OCI-LY7 (cell line): ENCODE measurements at regions not wholly inside any gene's neighbourhood (a gene's known extent, or its start where the extent isn't known, plus 50 kb on each side); places are given as distances from the start of the nearest gene placed in this dataset.

Experiments used
- BruUV-seq: library from RNA; stranded (reverse); fragments of 400-500 nt; replicated peaks from 2 replicates; lab custom pipeline; 2021; lab: Mats Ljungman, UMichigan
- CTCF ChIA-PET: fragments of 300-600 bp; sonication (Branson Sonifier 250); formaldehyde crosslinking; loops from one replicate; lab custom pipeline; 2022; ENCODE audit warnings: antibody characterized with exemption; ENCODE audit not compliant: unreplicated experiment; lab: Charles Lee
- POLR2A ChIA-PET: fragments of 300-600 bp; sonication (Branson Sonifier 250); formaldehyde crosslinking; loops from one replicate; lab custom pipeline; 2022; ENCODE audit warnings: antibody characterized with exemption; lab: Charles Lee
- DNase-seq: peaks from one replicate; pipeline ENCODE4 v3.0.0-alpha.2; 2015; ENCODE audit warnings: low spot score
- H2AFZ ChIP-seq: fragments of 200-600 bp; sonication (generic), shearing (Covaris generic); 2 replicates; pipeline ENCODE4 v1.6.1; 2014; ENCODE audit warnings: mild to moderate bottlenecking, antibody characterized with exemption, low read length, moderate library complexity
- H3K27ac ChIP-seq: fragments of 200-600 bp; sonication (generic); 2 replicates; pipeline ENCODE4 v1.5.1; 2014; ENCODE audit warnings: mixed run types, low read depth, mild to moderate bottlenecking, moderate library complexity, low read length, inconsistent platforms; ENCODE audit not compliant: poor library complexity, severe bottlenecking
- H3K36me3 ChIP-seq: fragments of 200-600 bp; sonication (generic); 2 replicates; pipeline ENCODE4 v1.6.1; 2014; ENCODE audit warnings: mild to moderate bottlenecking, antibody characterized with exemption, low read length, moderate library complexity, mixed read lengths; ENCODE audit not compliant: insufficient read depth
- H3K4me1 ChIP-seq: fragments of 200-600 bp; sonication (generic); 2 replicates; pipeline ENCODE4 v1.5.1; 2014; ENCODE audit warnings: mild to moderate bottlenecking, low read length; ENCODE audit not compliant: insufficient read depth, poor library complexity, severe bottlenecking
- H3K4me2 ChIP-seq: fragments of 200-600 bp; sonication (generic); 2 replicates; pipeline ENCODE4 v1.6.1; 2014; ENCODE audit warnings: mild to moderate bottlenecking, low read length
- H3K4me3 ChIP-seq: fragments of 200-600 bp; sonication (generic); 2 replicates; pipeline ENCODE4 v1.5.1; 2014; ENCODE audit warnings: mild to moderate bottlenecking, low read depth, low read length; ENCODE audit not compliant: poor library complexity, severe bottlenecking
- H3K79me2 ChIP-seq: fragments of 200-600 bp; sonication (generic); 2 replicates; pipeline ENCODE4 v1.6.1; 2016; ENCODE audit warnings: low read depth, mild to moderate bottlenecking, low read length, moderate library complexity, mixed read lengths; ENCODE audit not compliant: insufficient read depth
- H3K9me2 ChIP-seq: fragments of 200-600 bp; sonication (generic); 2 replicates; pipeline ENCODE4 v1.6.1; 2016; ENCODE audit warnings: mild to moderate bottlenecking, low read length, mixed read lengths; ENCODE audit not compliant: insufficient read depth
- H3K9me3 ChIP-seq: fragments of 200-600 bp; sonication (generic); 2 replicates; pipeline ENCODE4 v1.6.1; 2014; ENCODE audit warnings: mild to moderate bottlenecking, mixed run types, low read length, mixed read lengths
- H4K20me1 ChIP-seq: fragments of 200-600 bp; sonication (generic); 2 replicates; pipeline ENCODE4 v1.6.1; 2014; ENCODE audit warnings: mild to moderate bottlenecking, antibody characterized with exemption, low read length, moderate library complexity, mixed read lengths; ENCODE audit not compliant: insufficient read depth
- CTCF ChIP-seq: fragments of 200-600 bp; sonication (generic); conservative IDR thresholded peaks from 2 replicates; pipeline ENCODE4 v1.5.1; 2014; ENCODE audit warnings: mild to moderate bottlenecking, antibody characterized with exemption, low read length, moderate library complexity, mixed read lengths
- EZH2phosphoT487 ChIP-seq: fragments of 200-600 bp; sonication (generic); IDR thresholded peaks from 2 replicates; pipeline ENCODE4 v1.6.1; 2018; ENCODE audit warnings: low read depth, borderline replicate concordance, mild to moderate bottlenecking, mixed run types, antibody characterized with exemption, low read length, moderate library complexity, mixed read lengths
- intact Hi-C: fragments of 100-400 bp; cut with micrococcal nuclease; formaldehyde crosslinking; loops from one replicate; pipeline ENCODE4 v1.10.0; 2022; ENCODE audit not compliant: unreplicated experiment

GRCh38 chr10:53236941-53237340, 464.4 kb upstream of the MBL2 start:
- Histone ChIP-seq H3K79me2 (no peaks in the 10 kb centered on the region), H2AFZ (no peak overlapping the region), H3K9me3 (no peaks in the 10 kb centered on the region), H4K20me1 (no peaks in the 10 kb centered on the region), H3K9me2 (no peaks in the 10 kb centered on the region), H3K36me3 (no peaks in the 10 kb centered on the region), H3K4me1 (no peaks in the 10 kb centered on the region), H3K27ac (no peak overlapping the region), H3K4me2 (no peak overlapping the region), H3K4me3 (no peak overlapping the region)
- no peak for TF ChIP-seq EZH2phosphoT487
- no peak for TF ChIP-seq CTCF
- BruUV-seq, result no TSS peak
- intact Hi-C loops, result no loop called here
- CTCF ChIA-PET, result no interaction called here
- POLR2A ChIA-PET, result no interaction called here
- DNase-seq, result no peak

- Histone ChIP-seq H3K9me2 (no peaks in the 10 kb centered on the region), H3K4me3 (no peak overlapping the region), H3K36me3 (no peaks in the 10 kb centered on the region), H3K4me1 (no peaks in the 10 kb centered on the region), H3K9me3 (no peaks in the 10 kb centered on the region), H3K27ac (no peak overlapping the region), H3K4me2 (no peak overlapping the region), H3K79me2 (no peaks in the 10 kb centered on the region), H2AFZ (no peak overlapping the region), H4K20me1 (no peaks in the 10 kb centered on the region)
- intact Hi-C loops, result no loop called here
- no peak for DNase-seq
- ChIA-PET CTCF (no interaction called here), POLR2A (interaction anchor here (0.7 kb wide), 1 partner anchor 356 kb away, joined by 3 read pairs; no protein-coding TSS in a partner anchor)
- TF ChIP-seq CTCF, result no peak
- TF ChIP-seq EZH2phosphoT487, result no peak
- no TSS peak for BruUV-seq
Measured at GRCh38 chr10:53233749-53234148, 461.2 kb upstream of the MBL2 start.

GRCh38 chr10:53230651-53231050, 458.1 kb upstream of the MBL2 start:
- H4K20me1 ChIP-seq, result no peaks in the 10 kb centered on the region
- no peak overlapping the region for H3K4me2 ChIP-seq
- no peaks in the 10 kb centered on the region for H3K9me2 ChIP-seq
- no peak for TF ChIP-seq CTCF
- no peak for TF ChIP-seq EZH2phosphoT487
- ChIA-PET CTCF (no interaction called here), POLR2A (no interaction called here)
- H3K36me3 ChIP-seq, result no peaks in the 10 kb centered on the region
- no peak overlapping the region for H3K4me3 ChIP-seq
- no peaks in the 10 kb centered on the region for H3K9me3 ChIP-seq
- no peaks in the 10 kb centered on the region for H3K4me1 ChIP-seq
- H2AFZ ChIP-seq, result no peak overlapping the region
- intact Hi-C loops, result no loop called here
- no peak for DNase-seq
- no TSS peak for BruUV-seq
- no peak overlapping the region for H3K27ac ChIP-seq
- H3K79me2 ChIP-seq, result no peaks in the 10 kb centered on the region
